HG03159 (cell line): ENCODE measurements at regions not wholly inside any gene's neighbourhood (a gene's known extent, or its start where the extent isn't known, plus 50 kb on each side); places are given as distances from the start of the nearest gene placed in this dataset.

Experiments
- ATAC-seq: cut with Tn5 transposase; IDR thresholded peaks from one replicate; pipeline ENCODE4 v1.9.1; 2021; ENCODE audit warnings: mild to moderate bottlenecking, moderate library complexity; ENCODE audit not compliant: unreplicated experiment

GRCh38 chr3:30350011-30350410 lies 256.4 kb upstream of the TGFBR2 start:
- no peak for ATAC-seq

GRCh38 chr3:30350901-30351300 lies 255.5 kb upstream of the TGFBR2 start:
- no peak for ATAC-seq

- no peak for ATAC-seq
These were observed 253.7 kb upstream of the TGFBR2 start for GRCh38 chr3:30352410-30353318.

DNA sequence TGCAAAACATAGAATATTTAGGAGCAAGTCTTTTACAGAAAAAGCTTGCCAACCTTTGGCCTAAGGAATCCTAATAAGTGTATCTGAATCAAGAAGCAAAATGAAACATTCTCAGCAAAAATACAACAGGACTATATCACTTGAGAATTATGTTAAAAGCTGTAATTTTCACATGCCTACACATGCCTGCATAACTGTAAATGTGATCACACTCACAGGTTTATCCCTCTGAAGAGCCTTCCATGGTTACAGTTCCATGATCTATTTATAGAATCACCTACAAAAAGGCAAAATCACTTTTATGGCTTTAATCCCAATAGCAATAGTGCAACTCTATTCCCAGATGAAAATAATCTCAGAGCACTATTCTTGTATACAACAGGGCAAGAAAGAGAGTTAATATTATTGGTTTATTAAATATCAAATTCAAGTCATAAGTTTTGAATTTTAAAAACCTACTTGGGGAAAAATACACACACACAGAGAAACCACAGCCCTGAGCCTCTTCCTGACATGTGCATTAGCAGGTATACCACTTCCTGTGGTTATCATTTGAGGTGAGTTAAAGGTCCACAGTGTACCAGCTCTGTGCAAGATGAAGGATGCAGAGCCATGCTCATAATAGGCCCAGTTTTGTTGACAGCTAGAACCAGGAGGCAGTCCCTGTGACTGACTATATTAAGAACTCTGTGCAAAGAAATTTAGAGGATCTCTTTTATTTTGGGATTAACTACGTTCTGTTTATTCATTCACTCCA lies 252.5 kb upstream of the TGFBR2 start:
- peak; percentile 93 for ATAC-seq

DNA sequence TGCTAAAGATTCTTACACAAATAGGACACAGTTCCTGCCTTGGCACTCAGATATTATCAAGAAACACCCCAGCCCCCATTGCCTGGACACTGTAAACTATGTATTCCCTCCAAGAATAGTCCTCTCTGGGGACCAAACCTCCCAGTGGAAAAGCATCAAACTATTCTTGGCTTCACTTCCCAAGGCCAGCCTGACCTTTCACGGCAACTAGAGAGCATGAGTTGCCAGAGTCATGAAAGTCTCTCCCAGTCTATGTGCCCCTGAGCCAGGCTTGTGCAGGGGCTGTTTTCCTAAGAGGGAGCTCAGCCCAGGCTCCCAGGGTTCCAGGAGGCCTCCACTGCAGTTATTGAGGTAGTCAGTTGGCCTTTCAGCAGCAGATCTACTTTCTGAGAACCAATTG lies 251.9 kb upstream of the TGFBR2 start:
- no peak for ATAC-seq

DNA sequence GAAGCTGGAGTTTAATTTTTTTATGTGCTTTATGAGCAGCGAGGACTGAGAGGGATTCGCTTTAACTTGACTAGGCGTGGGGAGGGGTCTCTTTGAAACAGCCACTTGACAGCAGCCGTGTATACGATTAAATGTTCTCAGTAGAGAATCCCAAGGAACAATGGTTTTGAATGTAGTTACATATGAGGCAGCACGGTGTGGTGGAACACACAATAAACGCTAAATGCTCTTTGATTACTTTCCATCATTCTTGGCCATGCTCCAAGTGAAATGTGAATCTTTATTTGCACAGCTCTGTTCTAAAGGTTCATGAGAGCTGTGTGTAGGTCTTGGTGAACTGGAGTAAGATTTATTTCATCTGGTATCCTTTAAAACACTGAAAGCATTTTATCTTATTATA lies 251.4 kb upstream of the TGFBR2 start:
- no peak for ATAC-seq

DNA sequence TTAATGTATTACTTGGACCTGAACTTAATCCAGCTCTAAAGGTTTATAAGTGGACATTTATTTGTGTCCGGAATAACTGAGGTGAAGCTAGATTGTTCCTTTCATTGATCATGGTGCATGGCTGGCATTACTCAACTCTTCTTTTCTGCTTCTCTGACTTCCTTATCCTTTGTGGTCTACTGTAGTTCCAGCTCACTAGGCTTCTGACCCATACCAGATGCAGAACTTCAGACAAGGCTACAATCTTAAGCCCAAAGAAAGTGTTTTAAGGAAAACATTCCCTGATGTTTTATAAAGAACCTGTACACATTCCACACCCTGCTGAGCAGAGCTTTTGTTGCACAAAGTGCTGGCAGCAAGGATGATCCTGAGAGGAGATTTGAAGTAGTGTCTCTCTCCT lies 250.8 kb upstream of the TGFBR2 start:
- no peak for ATAC-seq

GRCh38 chr3:30356866-30357753 lies 249.3 kb upstream of the TGFBR2 start:
- no peak for ATAC-seq

DNA sequence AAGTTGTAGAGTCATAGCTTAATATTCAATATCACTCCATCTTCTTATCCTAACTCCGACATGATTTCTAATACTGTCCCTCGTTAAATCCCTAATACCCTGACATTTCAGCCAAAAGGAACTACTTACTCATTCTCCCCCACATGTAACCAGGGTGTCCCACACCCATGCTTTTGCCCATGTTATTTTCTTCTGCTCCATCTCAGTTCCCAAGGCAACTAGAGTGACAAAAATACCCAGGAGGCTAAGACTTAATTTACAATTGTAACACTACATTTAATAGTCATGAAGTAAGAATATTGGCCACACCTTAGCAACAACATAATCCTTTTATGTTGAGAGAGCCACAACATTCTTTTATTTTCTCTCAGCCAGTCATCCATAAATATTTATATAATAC lies 248.5 kb upstream of the TGFBR2 start:
- ATAC-seq: no peak

- no peak for ATAC-seq
These were observed 247.5 kb upstream of the TGFBR2 start for GRCh38 chr3:30358871-30359270.

DNA sequence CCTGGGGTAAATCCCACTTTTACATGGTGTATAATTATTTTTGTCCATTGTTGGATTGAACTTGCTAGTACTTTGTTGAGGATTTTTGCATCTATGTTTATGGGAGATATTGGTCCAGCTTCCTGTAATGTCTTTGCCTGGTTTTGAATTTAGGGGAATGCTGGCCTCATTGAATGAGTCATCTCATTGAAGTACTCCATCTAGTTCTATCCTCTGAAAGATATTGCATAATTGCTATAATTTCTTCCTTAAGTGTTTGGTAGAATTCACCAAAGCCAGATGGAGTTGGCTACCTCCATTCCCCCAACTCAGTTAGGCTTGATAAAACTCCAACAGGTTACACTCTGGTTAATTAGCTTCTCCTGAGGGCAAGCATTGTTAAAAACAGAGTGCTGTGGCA lies 237.4 kb upstream of the TGFBR2 start:
- ATAC-seq: no peak

GRCh38 chr3:30370681-30371271 lies 235.6 kb upstream of the TGFBR2 start:
- no peak for ATAC-seq

DNA sequence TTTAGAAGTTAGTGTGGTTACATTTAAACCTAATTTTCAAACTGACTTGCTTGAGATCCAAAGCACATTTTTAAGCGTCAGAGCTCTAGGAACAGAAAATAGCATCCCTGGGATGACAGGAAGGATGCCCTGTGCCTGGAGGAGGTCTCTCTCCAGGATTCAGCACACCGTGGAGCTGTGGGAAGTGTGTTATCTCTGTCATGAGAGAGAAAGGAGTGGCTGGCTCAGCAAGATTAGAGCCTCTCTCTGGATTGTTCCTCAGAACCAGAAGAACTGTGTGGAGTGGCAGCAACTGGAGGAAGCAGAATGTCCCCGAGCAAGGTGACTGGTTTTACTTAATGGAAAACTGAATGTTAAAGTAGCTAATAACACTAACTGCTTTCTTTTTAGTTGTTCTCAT lies 233.6 kb upstream of the TGFBR2 start:
- no peak for ATAC-seq

- no peak for ATAC-seq
These were observed 221.8 kb upstream of the TGFBR2 start for GRCh38 chr3:30384546-30385072.

- ATAC-seq: no peak
These were observed 213.3 kb upstream of the TGFBR2 start for GRCh38 chr3:30393079-30393478.

GRCh38 chr3:30397030-30397429 lies 209.4 kb upstream of the TGFBR2 start:
- no peak for ATAC-seq

DNA sequence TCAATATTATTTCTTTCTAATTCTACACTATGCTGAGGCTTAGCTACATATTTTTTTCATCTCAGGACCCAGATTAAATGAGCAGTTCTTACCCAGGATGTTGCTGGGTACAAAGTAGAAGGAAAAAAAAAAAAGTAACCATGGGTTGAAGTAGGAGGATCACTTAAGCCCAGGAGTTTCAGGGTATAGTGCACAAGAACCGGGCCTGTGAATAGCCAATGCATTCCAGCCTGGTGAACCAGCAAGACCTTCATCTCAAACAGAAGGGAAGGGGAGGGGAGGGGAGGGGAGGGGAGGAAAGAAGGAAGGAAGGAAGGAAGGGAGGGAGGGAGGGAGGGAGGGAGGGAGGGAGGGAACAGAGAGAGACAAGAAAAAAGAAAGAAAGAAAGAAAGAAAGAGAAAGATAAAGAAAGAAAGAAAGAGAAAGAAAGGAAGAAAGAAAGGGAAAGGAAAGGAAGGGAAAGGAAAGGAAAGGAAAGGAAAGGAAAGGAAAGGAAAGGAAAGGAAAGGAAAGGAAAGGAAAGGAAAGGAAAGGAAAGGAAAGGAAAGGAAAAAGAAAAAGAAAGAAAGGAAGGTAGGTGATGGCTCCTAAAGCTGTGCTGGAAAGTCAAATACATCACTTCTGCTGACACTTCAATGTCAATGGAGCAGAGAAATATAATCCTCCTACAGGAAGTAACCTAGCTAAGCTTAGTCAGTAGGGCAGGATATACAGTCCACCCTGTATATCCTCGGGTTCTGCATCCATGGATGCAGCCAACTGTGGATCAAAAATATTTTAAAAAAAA lies 206.8 kb upstream of the TGFBR2 start:
- ATAC-seq: no peak

GRCh38 chr3:30400926-30401325 lies 205.5 kb upstream of the TGFBR2 start:
- no peak for ATAC-seq

DNA sequence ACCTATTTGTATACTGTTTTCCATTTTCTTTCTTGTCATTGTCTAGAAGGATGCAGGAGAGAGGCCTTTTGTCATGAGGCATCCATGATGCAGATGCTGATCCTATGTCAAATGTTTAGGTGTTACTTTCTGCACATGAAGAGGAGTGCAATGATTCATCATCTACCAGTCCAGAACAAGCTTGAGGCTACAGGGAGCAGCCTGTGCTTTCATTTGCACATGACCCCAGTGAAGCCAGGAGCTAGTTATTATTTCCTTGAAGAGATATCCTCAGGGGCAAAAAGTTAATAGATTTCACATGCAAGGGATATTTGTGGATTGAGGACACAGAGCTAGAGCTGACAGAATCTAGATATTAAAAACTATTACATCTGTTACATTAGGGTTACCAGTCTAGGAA lies 204.4 kb upstream of the TGFBR2 start:
- no peak for ATAC-seq

DNA sequence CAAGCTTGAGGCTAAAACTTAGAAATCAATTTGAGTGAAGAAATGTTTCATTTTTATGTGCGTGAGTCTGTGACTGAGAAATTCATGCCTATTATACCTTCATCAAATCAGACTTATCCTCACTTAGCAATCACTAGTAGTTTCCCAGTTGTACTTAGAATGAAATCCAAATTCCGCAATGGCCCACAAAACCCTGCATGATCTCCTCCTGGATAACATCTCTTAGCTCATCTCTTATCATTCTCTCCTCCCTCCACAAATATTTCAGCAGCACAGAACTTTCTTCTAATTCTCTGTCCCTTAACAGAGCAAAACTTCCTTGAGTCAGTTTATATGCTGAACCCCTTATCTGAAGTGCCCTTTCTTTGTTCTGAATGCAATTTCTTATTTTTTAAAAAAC lies 198.8 kb upstream of the TGFBR2 start:
- no peak for ATAC-seq
